SK-N-SH (cell line): ENCODE measurements at regions not wholly inside any gene's neighbourhood (a gene's known extent, or its start where the extent isn't known, plus 50 kb on each side); places are given as distances from the start of the nearest gene placed in this dataset.

Source experiments
- CTCF ChIA-PET: fragments of 300-600, 350-600 bp; formaldehyde crosslinking; extraction: SDS; loops from one replicate; lab custom pipeline; 2021; lab: Yijun Ruan, JAX
- POLR2A ChIA-PET: fragments of 350-600 bp; sonication (Branson Sonifier 250); formaldehyde crosslinking; extraction: SDS; loops from one replicate; lab custom pipeline; 2020; ENCODE audit warnings: antibody characterized with exemption, inconsistent platforms; lab: Yijun Ruan, JAX
- DNase-seq: peaks from one replicate; pipeline ENCODE4 v3.0.0; 2012
- H2AFZ ChIP-seq: fragments of 200-600 bp; sonication (generic); 2 replicates; pipeline ENCODE4 v1.8.1; 2016; ENCODE audit warnings: antibody characterized with exemption, mild to moderate bottlenecking, low read depth
- H3F3A ChIP-seq: fragments of 200-600 bp; sonication (generic); replicated peaks from 2 replicates; pipeline ENCODE3; 2016; ENCODE audit warnings: antibody characterized with exemption, mild to moderate bottlenecking; ENCODE audit not compliant: insufficient read depth
- H3K27ac ChIP-seq, 2 experiments: fragments of 200-500 bp in 1 of 2; fragments of 200-600 bp in 1 of 2; sonication (Bioruptor generic) in 1 of 2; sonication (generic), shearing (Covaris generic) in 1 of 2; 2 replicates each; pipeline versions ENCODE4 v1.5.1 to v1.6.1; 2014 to 2016; ENCODE audit warnings: low read depth in 2 of 2, inconsistent platforms in 1 of 2, low read length in 1 of 2, mild to moderate bottlenecking in 1 of 2, mixed read lengths in 1 of 2
- H3K27me3 ChIP-seq: fragments of 200-600 bp; sonication (generic), shearing (Covaris generic); 2 replicates; pipeline ENCODE4 v1.6.1; 2016; ENCODE audit warnings: mixed run types; ENCODE audit not compliant: insufficient read depth
- H3K36me3 ChIP-seq, 2 experiments: fragments of 200-500 bp in 1 of 2; fragments of 200-600 bp in 1 of 2; sonication (Bioruptor generic) in 1 of 2; sonication (generic) in 1 of 2; replicated peaks in 1 of 2; 2 replicates each; pipeline versions ENCODE3 to v1.5.1; 2014 to 2016; ENCODE audit warnings: low read length in 1 of 2, mild to moderate bottlenecking in 1 of 2; ENCODE audit not compliant: insufficient read depth in 2 of 2, control insufficient read depth in 1 of 2
- H3K4me1 ChIP-seq, 2 experiments: fragments of 200-500 bp in 1 of 2; fragments of 200-600 bp in 1 of 2; sonication (Bioruptor generic) in 1 of 2; sonication (generic), shearing (Covaris generic) in 1 of 2; 2 replicates each; pipeline versions ENCODE4 v1.5.1 to v1.6.1; 2014 to 2016; ENCODE audit warnings: low read depth in 1 of 2, low read length in 1 of 2, mixed run types in 1 of 2; ENCODE audit not compliant: insufficient read depth in 2 of 2, control insufficient read depth in 1 of 2
- H3K4me2 ChIP-seq: fragments of 200-600 bp; sonication (generic), shearing (Covaris generic); 2 replicates; pipeline ENCODE4 v1.6.1; 2017; ENCODE audit warnings: mixed run types
- H3K4me3 ChIP-seq, 2 experiments: fragments of 200-500 bp in 1 of 2; fragments of 200-600 bp in 1 of 2; sonication (Bioruptor generic) in 1 of 2; sonication (generic), shearing (Covaris generic) in 1 of 2; 2 replicates each; pipeline versions ENCODE4 v1.5.1 to v1.8.1; 2014 to 2016; ENCODE audit warnings: low read depth in 2 of 2, inconsistent platforms in 1 of 2, low read length in 1 of 2, mild to moderate bottlenecking in 1 of 2, mixed read lengths in 1 of 2, moderate library complexity in 1 of 2
- H3K79me2 ChIP-seq: fragments of 200-600 bp; sonication (generic); 2 replicates; pipeline ENCODE4 v1.8.1; 2017; ENCODE audit warnings: mild to moderate bottlenecking; ENCODE audit not compliant: insufficient read depth
- H3K9ac ChIP-seq: fragments of 200-600 bp; sonication (generic); 2 replicates; pipeline ENCODE4 v1.6.1; 2017; ENCODE audit warnings: mixed run types
- H3K9me2 ChIP-seq: fragments of 200-600 bp; sonication (generic); 2 replicates; pipeline ENCODE4 v1.6.1; 2017; ENCODE audit warnings: mixed run types
- H3K9me3 ChIP-seq: fragments of 200-600 bp; sonication (generic); 2 replicates; pipeline ENCODE4 v1.6.1; 2017; ENCODE audit warnings: mixed run types, mild to moderate bottlenecking, moderate library complexity
- H4K20me1 ChIP-seq: fragments of 200-600 bp; sonication (generic); 2 replicates; pipeline ENCODE4 v1.6.1; 2017; ENCODE audit warnings: mild to moderate bottlenecking, mixed run types; ENCODE audit not compliant: insufficient read depth
- CHD2 ChIP-seq: fragments of 150-350 bp; IDR thresholded peaks from 2 replicates; pipeline ENCODE4 v1.6.1; 2018; ENCODE audit warnings: low read length; ENCODE audit not compliant: partially characterized antibody
- CTCF ChIP-seq: fragments of 200-600 bp; sonication (generic); IDR thresholded peaks from 2 replicates; pipeline ENCODE4 v1.6.1; 2017; ENCODE audit warnings: antibody characterized with exemption, mild to moderate bottlenecking, moderate library complexity
- EP300 ChIP-seq, 2 experiments: IDR thresholded peaks; 2 replicates each; pipeline versions ENCODE4 v1.4.0 to v1.6.1; 2012; ENCODE audit warnings: borderline replicate concordance in 1 of 2, low read depth in 1 of 2, low read length in 1 of 2
- FOSL2 ChIP-seq: IDR thresholded peaks from 2 replicates; pipeline ENCODE4 v1.4.0; 2012; ENCODE audit warnings: low read depth, mild to moderate bottlenecking, moderate library complexity, borderline replicate concordance
- FOXJ3 ChIP-seq: sonication (generic); formaldehyde crosslinking; IDR thresholded peaks from 2 replicates; pipeline ENCODE4 v1.5.1; 2020; ENCODE audit warnings: mild to moderate bottlenecking, missing genetic modification reagents
- FOXM1 ChIP-seq: IDR thresholded peaks from 2 replicates; pipeline ENCODE4 v1.4.0; 2012; ENCODE audit warnings: low read depth, mild to moderate bottlenecking
- MEF2A ChIP-seq: IDR thresholded peaks from 2 replicates; pipeline ENCODE4 v1.4.0; 2012; ENCODE audit warnings: low read depth, borderline replicate concordance
- MXI1 ChIP-seq: IDR thresholded peaks from 2 replicates; pipeline ENCODE4 v1.6.1; 2012; ENCODE audit warnings: mild to moderate bottlenecking, low read depth, low read length, improper control_type of control experiment
- NFIC ChIP-seq: IDR thresholded peaks from 2 replicates; pipeline ENCODE4 v1.4.0; 2012; ENCODE audit warnings: borderline replicate concordance
- NRF1 ChIP-seq: IDR thresholded peaks from 2 replicates; pipeline ENCODE4 v1.6.1; 2012; ENCODE audit warnings: low read depth, mild to moderate bottlenecking, low read length
- RAD21 ChIP-seq: IDR thresholded peaks from 2 replicates; pipeline ENCODE4 v1.6.1; 2012; ENCODE audit warnings: mild to moderate bottlenecking, low read length
- RCOR1 ChIP-seq: fragments of 150-350 bp; IDR thresholded peaks from 2 replicates; pipeline ENCODE4 v1.6.1; 2017; ENCODE audit warnings: antibody characterized with exemption, low read length
- RFX5 ChIP-seq: IDR thresholded peaks from 2 replicates; pipeline ENCODE4 v1.6.1; 2012; ENCODE audit warnings: mild to moderate bottlenecking, improper control_type of control experiment, low read length
- RXRA ChIP-seq: IDR thresholded peaks from 2 replicates; pipeline ENCODE4 v1.4.0; 2012; ENCODE audit warnings: low read depth, mild to moderate bottlenecking, borderline replicate concordance
- SIN3A ChIP-seq: IDR thresholded peaks from 2 replicates; pipeline ENCODE4 v1.6.1; 2012; ENCODE audit warnings: low read depth, mild to moderate bottlenecking, low read length, moderate library complexity, borderline replicate concordance
- SMC3 ChIP-seq: IDR thresholded peaks from 2 replicates; pipeline ENCODE4 v1.6.1; 2012; ENCODE audit warnings: low read depth, low read length, improper control_type of control experiment
- TCF12 ChIP-seq: IDR thresholded peaks from 2 replicates; pipeline ENCODE4 v1.4.0; 2012
- TEAD4 ChIP-seq: IDR thresholded peaks from 2 replicates; pipeline ENCODE4 v1.4.0; 2012; ENCODE audit warnings: mild to moderate bottlenecking, borderline replicate concordance; ENCODE audit not compliant: insufficient read depth
- YY1 ChIP-seq: IDR thresholded peaks from 2 replicates; pipeline ENCODE4 v1.4.0; 2012; ENCODE audit warnings: low read depth, mild to moderate bottlenecking
- ZBTB33 ChIP-seq: IDR thresholded peaks from 2 replicates; pipeline ENCODE4 v1.4.0; 2012; ENCODE audit warnings: low read depth, borderline replicate concordance
- WGBS: methylation state at CpG from one replicate; pipeline ENCODE4 v1.1.6; 2017; ENCODE audit warnings: low lambda C conversion rate; 5-methylcytosine and 5-hydroxymethylcytosine counted together
- TF ChIP-seq, protein P1 (sequence below): fragments of 150-350 bp; IDR thresholded peaks from 2 replicates; pipeline ENCODE4 v1.6.1; 2017; ENCODE audit warnings: antibody characterized with exemption, low read length, low read depth, borderline replicate concordance
- TF ChIP-seq, protein P2 (sequence below): IDR thresholded peaks from 2 replicates; pipeline ENCODE4 v1.4.0; 2012; ENCODE audit warnings: low read depth

GRCh38 chr6:156651486-156651885, 125.7 kb upstream of the ARID1B start:
- no peak overlapping the region for H3K4me3 ChIP-seq
- H3K9me2 ChIP-seq, result no peaks in the 10 kb centered on the region
- peaks cover 0 to 7% of the 10 kb centered on the region in 2 experiments; a peak in 1 of 4 replicates for H3K4me1 ChIP-seq
- ChIA-PET CTCF (no interaction called here), POLR2A (no interaction called here)
- H3K36me3 ChIP-seq, result no peaks in the 10 kb centered on the region
- no peaks in the 10 kb centered on the region for H3F3A ChIP-seq
- no peak overlapping the region for H2AFZ ChIP-seq
- no peaks in the 10 kb centered on the region for H3K27me3 ChIP-seq
- H3K4me2 ChIP-seq, result no peak overlapping the region
- TF ChIP-seq, protein P1, sequence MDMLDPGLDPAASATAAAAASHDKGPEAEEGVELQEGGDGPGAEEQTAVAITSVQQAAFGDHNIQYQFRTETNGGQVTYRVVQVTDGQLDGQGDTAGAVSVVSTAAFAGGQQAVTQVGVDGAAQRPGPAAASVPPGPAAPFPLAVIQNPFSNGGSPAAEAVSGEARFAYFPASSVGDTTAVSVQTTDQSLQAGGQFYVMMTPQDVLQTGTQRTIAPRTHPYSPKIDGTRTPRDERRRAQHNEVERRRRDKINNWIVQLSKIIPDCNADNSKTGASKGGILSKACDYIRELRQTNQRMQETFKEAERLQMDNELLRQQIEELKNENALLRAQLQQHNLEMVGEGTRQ, result no peak
- TF ChIP-seq EP300 (IDR thresholded peaks at IDR 0.05; ENCODE audit: borderline replicate concordance in 1 of 2, low read depth in 1 of 2, low read length in 1 of 2), result no peak
- no peak for TF ChIP-seq ZBTB33
- TF ChIP-seq, protein P2, sequence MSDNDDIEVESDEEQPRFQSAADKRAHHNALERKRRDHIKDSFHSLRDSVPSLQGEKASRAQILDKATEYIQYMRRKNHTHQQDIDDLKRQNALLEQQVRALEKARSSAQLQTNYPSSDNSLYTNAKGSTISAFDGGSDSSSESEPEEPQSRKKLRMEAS, result no peak
- TF ChIP-seq FOSL2, result no peak
- TF ChIP-seq RFX5, result no peak
- TF ChIP-seq SIN3A, result no peak
- no peak for TF ChIP-seq YY1
- TF ChIP-seq RCOR1, result no peak
- no peak for TF ChIP-seq NRF1
- TF ChIP-seq FOXJ3, result no peak
- TF ChIP-seq MXI1, result no peak
- no peak for TF ChIP-seq TEAD4
- 50% methylated on average over 7 of the region's 8 CpGs for WGBS
- H3K9ac ChIP-seq, result no peak overlapping the region
- no peaks in the 10 kb centered on the region for H3K79me2 ChIP-seq
- DNase-seq, result no peak
- H3K9me3 ChIP-seq, result no peaks in the 10 kb centered on the region
- H3K27ac ChIP-seq, result no peak overlapping the region
- H4K20me1 ChIP-seq, result no peaks in the 10 kb centered on the region

DNA sequence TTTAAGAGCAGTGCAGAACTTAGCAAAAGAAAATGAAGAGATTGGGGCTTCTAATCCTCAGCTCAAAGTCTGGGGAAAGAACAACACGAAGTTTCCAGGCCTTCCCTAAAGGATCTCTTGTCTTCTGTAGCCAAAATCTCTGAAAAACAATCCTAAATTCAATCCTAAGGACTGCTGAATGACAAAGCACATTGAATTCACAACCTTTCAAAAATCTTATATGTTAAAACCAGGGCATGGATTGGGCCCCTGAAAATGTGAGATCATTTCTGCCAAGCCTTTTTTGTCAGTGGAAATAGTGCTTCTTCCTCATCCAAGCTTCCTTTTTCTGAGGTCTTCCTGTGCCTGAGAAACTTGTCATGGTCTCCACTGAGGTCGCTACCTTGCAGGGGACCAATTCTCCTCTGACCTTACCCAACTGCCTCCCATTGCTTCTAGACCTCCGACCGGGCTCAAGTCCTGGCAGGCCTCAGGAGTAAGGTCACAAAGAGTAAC, 126.2 kb upstream of the ARID1B start:
- Histone ChIP-seq H3K79me2 (no peaks in the 10 kb centered on the region), H3K27ac (no peak overlapping the region), H3K9me2 (no peaks in the 10 kb centered on the region), H3K36me3 (no peaks in the 10 kb centered on the region), H2AFZ (no peak overlapping the region), H3K4me3 (no peak overlapping the region)
- 53% methylated on average over 4 of the region's 4 CpGs for WGBS
- TF ChIP-seq TCF12 (no peak), RXRA (no peak), RAD21 (no peak), FOXM1 (no peak), EP300 (IDR thresholded peaks at IDR 0.05; ENCODE audit: borderline replicate concordance in 1 of 2, low read depth in 1 of 2, low read length in 1 of 2) (no peak), CTCF (no peak), MEF2A (no peak), CHD2 (no peak), SMC3 (no peak), NFIC (no peak), FOSL2 (no peak)
- TF ChIP-seq, protein P2, result no peak
- TF ChIP-seq, all 33 proteins: peak for 0
- H3K9ac ChIP-seq, result no peak overlapping the region
- CTCF ChIA-PET, result no interaction called here
- H3K4me2 ChIP-seq, result no peak overlapping the region
- H3F3A ChIP-seq, result no peaks in the 10 kb centered on the region
- no peaks in the 10 kb centered on the region for H4K20me1 ChIP-seq
- peaks cover 0 to 7% of the 10 kb centered on the region in 2 experiments; a peak in 1 of 4 replicates for H3K4me1 ChIP-seq
- POLR2A ChIA-PET, result no interaction called here
- no peaks in the 10 kb centered on the region for H3K9me3 ChIP-seq
- no peak for DNase-seq
- no peaks in the 10 kb centered on the region for H3K27me3 ChIP-seq
